GM23338 (cell line): ENCODE measurements at regions not wholly inside any gene's neighbourhood (a gene's known extent, or its start where the extent isn't known, plus 50 kb on each side); places are given as distances from the start of the nearest gene placed in this dataset.

Experiments used
- ATAC-seq: fragments of 200-7000 bp; cut with Tn5 transposase; 3 replicates; pipeline ENCODE4 v1.9.1; 2020
- DNase-seq: peaks from one replicate; pipeline ENCODE4 v3.0.0-alpha.2; 2015; ENCODE audit warnings: low spot score
- H2AFZ ChIP-seq: fragments of 200-600 bp; sonication (generic); 2 replicates; pipeline ENCODE4 v1.8.0; 2016; ENCODE audit warnings: antibody characterized with exemption, mild to moderate bottlenecking, moderate library complexity
- H3F3A ChIP-seq: fragments of 200-600 bp; sonication (generic); replicated peaks from 2 replicates; pipeline ENCODE4 v1.8.0; 2017; ENCODE audit warnings: antibody characterized with exemption, mixed run types, low read depth
- H3K27ac ChIP-seq: fragments of 200-600 bp; sonication (generic); 2 replicates; pipeline ENCODE4 v1.6.1; 2016; ENCODE audit warnings: low read depth
- H3K27me3 ChIP-seq: fragments of 200-600 bp; sonication (generic); 2 replicates; pipeline ENCODE4 v1.8.0; 2016; ENCODE audit warnings: mild to moderate bottlenecking, mixed run types, moderate library complexity; ENCODE audit not compliant: insufficient read depth
- H3K36me3 ChIP-seq: fragments of 200-600 bp; sonication (generic); 2 replicates; pipeline ENCODE4 v1.8.0; 2016; ENCODE audit warnings: mild to moderate bottlenecking; ENCODE audit not compliant: insufficient read depth
- H3K4me1 ChIP-seq: fragments of 200-600 bp; sonication (generic); 2 replicates; pipeline ENCODE4 v1.8.0; 2016; ENCODE audit warnings: mild to moderate bottlenecking, moderate library complexity; ENCODE audit not compliant: insufficient read depth
- H3K4me2 ChIP-seq: fragments of 200-600 bp; sonication (generic); 2 replicates; pipeline ENCODE4 v1.7.1; 2017; ENCODE audit warnings: mixed run types
- H3K4me3 ChIP-seq: fragments of 200-600 bp; sonication (generic); 2 replicates; pipeline ENCODE4 v1.6.1; 2016; ENCODE audit warnings: mixed run types
- H3K79me2 ChIP-seq: fragments of 200-600 bp; sonication (generic); replicated peaks from 2 replicates; pipeline ENCODE4 v1.8.0; 2017; ENCODE audit warnings: mild to moderate bottlenecking; ENCODE audit not compliant: insufficient read depth
- H3K9me2 ChIP-seq: fragments of 200-600 bp; sonication (generic); 2 replicates; pipeline ENCODE4 v1.8.0; 2017; ENCODE audit not compliant: insufficient read depth
- H4K20me1 ChIP-seq: fragments of 200-600 bp; sonication (generic); replicated peaks from 2 replicates; pipeline ENCODE4 v1.8.0; 2017; ENCODE audit warnings: mild to moderate bottlenecking; ENCODE audit not compliant: insufficient read depth
- H3K27ac Mint-ChIP-seq: 2 replicates; pipeline ENCODE4 v1.8.0; 2020; ENCODE audit warnings: inconsistent platforms, mild to moderate bottlenecking, moderate library complexity, mixed read lengths
- H3K27me3 Mint-ChIP-seq: 3 replicates; pipeline ENCODE4 v1.8.0; 2022; ENCODE audit warnings: low read depth, mild to moderate bottlenecking, moderate library complexity, mixed read lengths, inconsistent platforms; ENCODE audit not compliant: insufficient read depth, poor library complexity
- H3K36me3 Mint-ChIP-seq: 3 replicates; pipeline ENCODE4 v1.8.0; 2021; ENCODE audit warnings: low read depth, mild to moderate bottlenecking, inconsistent platforms, moderate library complexity, mixed read lengths
- H3K4me1 Mint-ChIP-seq: 3 replicates; pipeline ENCODE4 v1.8.0; 2020; ENCODE audit warnings: mild to moderate bottlenecking, inconsistent platforms, mixed read lengths
- H3K4me3 Mint-ChIP-seq: 3 replicates; pipeline ENCODE4 v1.8.0; 2021; ENCODE audit warnings: moderate library complexity, mild to moderate bottlenecking, inconsistent platforms, mixed read lengths
- H3K9me3 Mint-ChIP-seq: 3 replicates; pipeline ENCODE4 v1.8.0; 2020; ENCODE audit warnings: moderate library complexity, mild to moderate bottlenecking, inconsistent platforms, mixed read lengths
- CREB1 ChIP-seq: fragments of 250-450 bp; sonication (Bioruptor Pico); IDR thresholded peaks from 2 replicates; pipeline ENCODE4 v1.5.0; 2020; ENCODE audit warnings: low read depth, mild to moderate bottlenecking, moderate library complexity
- EZH2 ChIP-seq: fragments of 200-600 bp; sonication (generic); IDR thresholded peaks from one replicate; pipeline ENCODE4 v1.8.0; 2017; ENCODE audit warnings: antibody characterized with exemption, mild to moderate bottlenecking, low read depth; ENCODE audit not compliant: unreplicated experiment
- EZH2phosphoT487 ChIP-seq: fragments of 200-600 bp; sonication (generic); IDR thresholded peaks from one replicate; pipeline ENCODE4 v1.8.1; 2018; ENCODE audit warnings: antibody characterized with exemption; ENCODE audit not compliant: unreplicated experiment
- JUNB ChIP-seq: IDR thresholded peaks from one replicate; pipeline ENCODE4 v1.6.1; 2016; ENCODE audit warnings: antibody characterized with exemption; ENCODE audit not compliant: unreplicated experiment
- NANOG ChIP-seq: IDR thresholded peaks from 2 replicates; pipeline ENCODE4 v1.6.1; 2016; ENCODE audit warnings: antibody characterized with exemption, borderline replicate concordance
- STAT1 ChIP-seq: IDR thresholded peaks from one replicate; pipeline ENCODE4 v1.6.1; 2016; ENCODE audit warnings: antibody characterized with exemption; ENCODE audit not compliant: unreplicated experiment
- ZNF114 ChIP-seq: fragments of 250-450 bp; sonication (Bioruptor Pico); IDR thresholded peaks from 2 replicates; pipeline ENCODE4 v1.5.0; 2020; ENCODE audit warnings: mild to moderate bottlenecking, moderate library complexity
- TF ChIP-seq, protein P1 (sequence below): fragments of 250-450 bp; sonication (Bioruptor Pico); IDR thresholded peaks from 2 replicates; pipeline ENCODE4 v1.5.0; 2020; ENCODE audit warnings: mild to moderate bottlenecking, moderate library complexity
- TF ChIP-seq, protein P2 (sequence below), 2 experiments: fragments of 200-600 bp in 1 of 2; sonication (generic) in 1 of 2; conservative IDR thresholded peaks; 2 replicates each; pipeline versions ENCODE4 v1.5.1 to v1.6.1; 2016 to 2017; ENCODE audit warnings: antibody characterized with exemption in 2 of 2, low read depth in 2 of 2, mild to moderate bottlenecking in 2 of 2, moderate library complexity in 1 of 2

DNA sequence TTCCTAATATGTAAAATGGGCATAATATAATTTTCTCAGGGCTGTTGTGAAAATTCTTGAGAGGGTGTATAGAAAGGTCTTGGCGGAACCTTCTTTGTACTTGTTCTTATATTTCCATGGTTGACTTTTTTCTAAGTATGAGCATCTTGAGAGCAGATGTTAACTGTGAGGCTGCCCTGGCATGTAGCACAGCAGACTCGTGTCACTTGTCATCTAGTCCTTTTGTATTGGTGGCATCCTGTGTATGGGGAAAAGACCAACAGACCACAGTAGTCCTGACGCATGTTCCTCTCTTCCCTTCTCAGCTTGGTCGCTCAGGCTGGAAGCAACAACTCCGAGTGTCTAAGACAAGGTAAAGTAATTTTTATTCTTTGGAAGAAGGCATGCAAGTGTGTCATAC, 153.8 kb upstream of the ZBED5 start (continued):
- TF ChIP-seq, protein P1, sequence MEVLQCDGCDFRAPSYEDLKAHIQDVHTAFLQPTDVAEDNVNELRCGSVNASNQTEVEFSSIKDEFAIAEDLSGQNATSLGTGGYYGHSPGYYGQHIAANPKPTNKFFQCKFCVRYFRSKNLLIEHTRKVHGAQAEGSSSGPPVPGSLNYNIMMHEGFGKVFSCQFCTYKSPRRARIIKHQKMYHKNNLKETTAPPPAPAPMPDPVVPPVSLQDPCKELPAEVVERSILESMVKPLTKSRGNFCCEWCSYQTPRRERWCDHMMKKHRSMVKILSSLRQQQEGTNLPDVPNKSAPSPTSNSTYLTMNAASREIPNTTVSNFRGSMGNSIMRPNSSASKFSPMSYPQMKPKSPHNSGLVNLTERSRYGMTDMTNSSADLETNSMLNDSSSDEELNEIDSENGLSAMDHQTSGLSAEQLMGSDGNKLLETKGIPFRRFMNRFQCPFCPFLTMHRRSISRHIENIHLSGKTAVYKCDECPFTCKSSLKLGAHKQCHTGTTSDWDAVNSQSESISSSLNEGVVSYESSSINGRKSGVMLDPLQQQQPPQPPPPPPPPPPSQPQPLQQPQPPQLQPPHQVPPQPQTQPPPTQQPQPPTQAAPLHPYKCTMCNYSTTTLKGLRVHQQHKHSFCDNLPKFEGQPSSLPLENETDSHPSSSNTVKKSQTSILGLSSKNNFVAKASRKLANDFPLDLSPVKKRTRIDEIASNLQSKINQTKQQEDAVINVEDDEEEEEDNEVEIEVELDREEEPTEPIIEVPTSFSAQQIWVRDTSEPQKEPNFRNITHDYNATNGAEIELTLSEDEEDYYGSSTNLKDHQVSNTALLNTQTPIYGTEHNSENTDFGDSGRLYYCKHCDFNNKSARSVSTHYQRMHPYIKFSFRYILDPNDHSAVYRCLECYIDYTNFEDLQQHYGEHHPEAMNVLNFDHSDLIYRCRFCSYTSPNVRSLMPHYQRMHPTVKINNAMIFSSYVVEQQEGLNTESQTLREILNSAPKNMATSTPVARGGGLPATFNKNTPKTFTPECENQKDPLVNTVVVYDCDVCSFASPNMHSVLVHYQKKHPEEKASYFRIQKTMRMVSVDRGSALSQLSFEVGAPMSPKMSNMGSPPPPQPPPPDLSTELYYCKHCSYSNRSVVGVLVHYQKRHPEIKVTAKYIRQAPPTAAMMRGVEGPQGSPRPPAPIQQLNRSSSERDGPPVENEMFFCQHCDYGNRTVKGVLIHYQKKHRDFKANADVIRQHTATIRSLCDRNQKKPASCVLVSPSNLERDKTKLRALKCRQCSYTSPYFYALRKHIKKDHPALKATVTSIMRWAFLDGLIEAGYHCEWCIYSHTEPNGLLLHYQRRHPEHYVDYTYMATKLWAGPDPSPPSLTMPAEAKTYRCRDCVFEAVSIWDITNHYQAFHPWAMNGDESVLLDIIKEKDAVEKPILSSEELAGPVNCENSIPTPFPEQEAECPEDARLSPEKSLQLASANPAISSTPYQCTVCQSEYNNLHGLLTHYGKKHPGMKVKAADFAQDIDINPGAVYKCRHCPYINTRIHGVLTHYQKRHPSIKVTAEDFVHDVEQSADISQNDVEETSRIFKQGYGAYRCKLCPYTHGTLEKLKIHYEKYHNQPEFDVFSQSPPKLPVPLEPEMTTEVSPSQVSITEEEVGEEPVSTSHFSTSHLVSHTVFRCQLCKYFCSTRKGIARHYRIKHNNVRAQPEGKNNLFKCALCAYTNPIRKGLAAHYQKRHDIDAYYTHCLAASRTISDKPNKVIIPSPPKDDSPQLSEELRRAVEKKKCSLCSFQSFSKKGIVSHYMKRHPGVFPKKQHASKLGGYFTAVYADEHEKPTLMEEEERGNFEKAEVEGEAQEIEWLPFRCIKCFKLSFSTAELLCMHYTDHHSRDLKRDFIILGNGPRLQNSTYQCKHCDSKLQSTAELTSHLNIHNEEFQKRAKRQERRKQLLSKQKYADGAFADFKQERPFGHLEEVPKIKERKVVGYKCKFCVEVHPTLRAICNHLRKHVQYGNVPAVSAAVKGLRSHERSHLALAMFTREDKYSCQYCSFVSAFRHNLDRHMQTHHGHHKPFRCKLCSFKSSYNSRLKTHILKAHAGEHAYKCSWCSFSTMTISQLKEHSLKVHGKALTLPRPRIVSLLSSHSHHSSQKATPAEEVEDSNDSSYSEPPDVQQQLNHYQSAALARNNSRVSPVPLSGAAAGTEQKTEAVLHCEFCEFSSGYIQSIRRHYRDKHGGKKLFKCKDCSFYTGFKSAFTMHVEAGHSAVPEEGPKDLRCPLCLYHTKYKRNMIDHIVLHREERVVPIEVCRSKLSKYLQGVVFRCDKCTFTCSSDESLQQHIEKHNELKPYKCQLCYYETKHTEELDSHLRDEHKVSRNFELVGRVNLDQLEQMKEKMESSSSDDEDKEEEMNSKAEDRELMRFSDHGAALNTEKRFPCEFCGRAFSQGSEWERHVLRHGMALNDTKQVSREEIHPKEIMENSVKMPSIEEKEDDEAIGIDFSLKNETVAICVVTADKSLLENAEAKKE (CRISPR knock-in tag) = no peak
- TF ChIP-seq STAT1 (no peak), EZH2 (no peak), JUNB (no peak), ZNF114 (CRISPR knock-in tag) (no peak), CREB1 (CRISPR knock-in tag) (no peak)
- TF ChIP-seq, protein P2, sequence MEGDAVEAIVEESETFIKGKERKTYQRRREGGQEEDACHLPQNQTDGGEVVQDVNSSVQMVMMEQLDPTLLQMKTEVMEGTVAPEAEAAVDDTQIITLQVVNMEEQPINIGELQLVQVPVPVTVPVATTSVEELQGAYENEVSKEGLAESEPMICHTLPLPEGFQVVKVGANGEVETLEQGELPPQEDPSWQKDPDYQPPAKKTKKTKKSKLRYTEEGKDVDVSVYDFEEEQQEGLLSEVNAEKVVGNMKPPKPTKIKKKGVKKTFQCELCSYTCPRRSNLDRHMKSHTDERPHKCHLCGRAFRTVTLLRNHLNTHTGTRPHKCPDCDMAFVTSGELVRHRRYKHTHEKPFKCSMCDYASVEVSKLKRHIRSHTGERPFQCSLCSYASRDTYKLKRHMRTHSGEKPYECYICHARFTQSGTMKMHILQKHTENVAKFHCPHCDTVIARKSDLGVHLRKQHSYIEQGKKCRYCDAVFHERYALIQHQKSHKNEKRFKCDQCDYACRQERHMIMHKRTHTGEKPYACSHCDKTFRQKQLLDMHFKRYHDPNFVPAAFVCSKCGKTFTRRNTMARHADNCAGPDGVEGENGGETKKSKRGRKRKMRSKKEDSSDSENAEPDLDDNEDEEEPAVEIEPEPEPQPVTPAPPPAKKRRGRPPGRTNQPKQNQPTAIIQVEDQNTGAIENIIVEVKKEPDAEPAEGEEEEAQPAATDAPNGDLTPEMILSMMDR (conservative IDR thresholded peaks at IDR 0.05; ENCODE audit: low read depth in 2 of 2) = no peak

DNA sequence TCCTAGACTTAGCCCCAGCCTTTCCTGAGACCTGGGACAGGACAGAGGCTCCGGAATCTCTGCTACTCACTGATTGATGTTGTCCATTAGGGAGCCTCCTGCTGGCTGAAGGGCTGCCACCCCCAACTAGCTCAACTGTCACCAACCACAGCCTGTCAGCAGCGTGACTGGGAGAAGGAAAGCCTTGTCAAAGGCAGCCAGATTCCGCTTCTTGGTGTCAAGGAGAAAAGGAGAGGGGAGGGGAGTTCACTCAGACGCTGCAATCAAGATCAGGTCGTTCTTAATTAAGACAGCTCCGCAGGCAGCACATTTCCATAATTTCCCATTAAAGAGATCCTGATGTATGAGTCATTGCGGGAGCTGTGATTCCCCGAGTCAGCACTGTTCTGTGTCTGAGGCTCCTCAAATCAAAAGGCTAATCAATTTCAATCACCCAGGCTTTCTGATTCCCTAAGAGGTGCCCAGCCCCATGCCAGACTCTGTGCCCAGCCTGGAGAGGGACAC, 152.8 kb upstream of the ZBED5 start:
- Mint-ChIP-seq H3K9me3 (no peaks in the 10 kb centered on the region), H3K36me3 (no peaks in the 10 kb centered on the region), H3K27me3 (peaks cover 7% of the 10 kb centered on the region), H3K4me1 (peaks cover 16% of the 10 kb centered on the region), H3K4me3 (peak overlapping the region; percentile 47), H3K27ac (no peak overlapping the region)
- Histone ChIP-seq H4K20me1 (no peaks in the 10 kb centered on the region), H3K4me1 (peaks cover 16% of the 10 kb centered on the region), H3F3A (no peaks in the 10 kb centered on the region), H3K4me2 (peak overlapping the region; percentile 60), H3K27me3 (no peaks in the 10 kb centered on the region), H2AFZ (peak overlapping the region; percentile 61; the same call in 1 of the 2 replicates), H3K4me3 (peak overlapping the region; percentile 25; the same call in 1 of the 2 replicates), H3K36me3 (no peaks in the 10 kb centered on the region), H3K27ac (no peak overlapping the region), H3K9me2 (no peaks in the 10 kb centered on the region), H3K79me2 (no peaks in the 10 kb centered on the region)
- DNase-seq = peak; percentile 69
- ATAC-seq = peak; percentile 96
- TF ChIP-seq ZNF114 (CRISPR knock-in tag) = no peak
- no peak for TF ChIP-seq EZH2phosphoT487
- TF ChIP-seq NANOG = no peak
- TF ChIP-seq, protein P2 (conservative IDR thresholded peaks at IDR 0.05; ENCODE audit: low read depth in 2 of 2) = peak; percentile 48 to 64
